GM12878 (cell line): ENCODE measurements at regions not wholly inside any gene's neighbourhood (a gene's known extent, or its start where the extent isn't known, plus 50 kb on each side); places are given as distances from the start of the nearest gene placed in this dataset.

Source experiments
- ATF2 ChIP-seq: IDR thresholded peaks from 2 replicates; pipeline ENCODE4 v1.6.1; 2012; ENCODE audit warnings: low read length, inconsistent platforms
- CTCF ChIP-seq, 3 experiments: IDR thresholded peaks in 2 of 3; conservative IDR thresholded peaks in 1 of 3; 2 replicates each; pipeline ENCODE4 v1.5.1; 2011; ENCODE audit warnings: low read depth in 3 of 3, low read length in 3 of 3, mild to moderate bottlenecking in 3 of 3, control low read depth in 2 of 3, moderate library complexity in 2 of 3, inconsistent platforms in 1 of 3, mixed read lengths in 1 of 3; ENCODE audit not compliant: control insufficient read depth in 2 of 3, insufficient read depth in 1 of 3; ENCODE audit errors: extremely low read depth in 1 of 3
- E2F4 ChIP-seq: IDR thresholded peaks from 2 replicates; pipeline ENCODE4 v1.6.1; 2012; ENCODE audit warnings: low read depth, low read length, improper control_type of control experiment
- MYB ChIP-seq: fragments of 150-350 bp; IDR thresholded peaks from 2 replicates; pipeline ENCODE4 v1.6.1; 2014; ENCODE audit warnings: mild to moderate bottlenecking, low read depth, low read length, borderline replicate concordance
- NFIC ChIP-seq: IDR thresholded peaks from 2 replicates; pipeline ENCODE4 v1.6.1; 2012; ENCODE audit warnings: low read depth, mild to moderate bottlenecking, inconsistent platforms, low read length, moderate library complexity
- NFYB ChIP-seq: IDR thresholded peaks from 2 replicates; pipeline ENCODE4 v1.6.1; 2011; ENCODE audit warnings: low read depth, mild to moderate bottlenecking, low read length, improper control_type of control experiment, moderate library complexity; ENCODE audit not compliant: insufficient read depth
- RELA ChIP-seq: fragments of 450-650 bp; IDR thresholded peaks from 2 replicates; pipeline ENCODE4 v1.8.0; 2014; ENCODE audit warnings: borderline replicate concordance; ENCODE audit not compliant: partially characterized antibody
- REST ChIP-seq: IDR thresholded peaks from 2 replicates; pipeline ENCODE4 v1.6.1; 2012; ENCODE audit warnings: mild to moderate bottlenecking, low read depth, low read length
- STAT3 ChIP-seq: IDR thresholded peaks from 2 replicates; pipeline ENCODE4 v1.6.1; 2011; ENCODE audit warnings: low read depth, low read length, improper control_type of control experiment
- ZBED1 ChIP-seq: IDR thresholded peaks from 2 replicates; pipeline ENCODE4 v1.6.1; 2016; ENCODE audit warnings: borderline replicate concordance
- ZBTB33 ChIP-seq: fragments of 450-650 bp; IDR thresholded peaks from 2 replicates; pipeline ENCODE4 v1.6.1; 2017; ENCODE audit warnings: mild to moderate bottlenecking
- ZBTB40 ChIP-seq: fragments of 450-650 bp; IDR thresholded peaks from 2 replicates; pipeline ENCODE4 v1.6.1; 2016; ENCODE audit warnings: mild to moderate bottlenecking, moderate library complexity, borderline replicate concordance
- ZNF217 ChIP-seq: fragments of 450-650 bp; IDR thresholded peaks from 2 replicates; pipeline ENCODE4 v1.6.1; 2017; ENCODE audit warnings: antibody characterized with exemption, mild to moderate bottlenecking

GRCh38 chr15:97114900-97115760 is 784.6 kb downstream of the NR2F2 start (continued):
- TF ChIP-seq ATF2: no peak
- no peak for TF ChIP-seq ZBTB40
- TF ChIP-seq ZBTB33: no peak
- no peak for TF ChIP-seq MYB
- no peak for TF ChIP-seq E2F4
- TF ChIP-seq RELA: no peak
- no peak for TF ChIP-seq CTCF (IDR thresholded peaks at IDR 0.05 in 2 of 3, conservative IDR thresholded peaks at IDR 0.05 in 1 of 3; ENCODE audit: control insufficient read depth in 2 of 3, extremely low read depth in 1 of 3, insufficient read depth in 1 of 3, low read depth in 3 of 3, low read length in 3 of 3)
- no peak for TF ChIP-seq ZNF217
- no peak for TF ChIP-seq NFIC
- TF ChIP-seq REST: no peak
- no peak for TF ChIP-seq STAT3
- no peak for TF ChIP-seq ZBED1
- no peak for TF ChIP-seq NFYB
